Loucy (cell line): ENCODE measurements at regions not wholly inside any gene's neighbourhood (a gene's known extent, or its start where the extent isn't known, plus 50 kb on each side); places are given as distances from the start of the nearest gene placed in this dataset.

Source experiments
- EZH2phosphoT487 ChIP-seq: fragments of 200-600 bp; IDR thresholded peaks from 2 replicates; pipeline ENCODE4 v1.6.1; 2018; ENCODE audit warnings: antibody characterized with exemption, mild to moderate bottlenecking, moderate library complexity, borderline replicate concordance
- TF ChIP-seq, protein P1 (sequence below): fragments of 200-600 bp; sonication (generic); conservative IDR thresholded peaks from 2 replicates; pipeline ENCODE4 v1.5.1; 2014; ENCODE audit warnings: mild to moderate bottlenecking, antibody characterized with exemption, low read length

DNA sequence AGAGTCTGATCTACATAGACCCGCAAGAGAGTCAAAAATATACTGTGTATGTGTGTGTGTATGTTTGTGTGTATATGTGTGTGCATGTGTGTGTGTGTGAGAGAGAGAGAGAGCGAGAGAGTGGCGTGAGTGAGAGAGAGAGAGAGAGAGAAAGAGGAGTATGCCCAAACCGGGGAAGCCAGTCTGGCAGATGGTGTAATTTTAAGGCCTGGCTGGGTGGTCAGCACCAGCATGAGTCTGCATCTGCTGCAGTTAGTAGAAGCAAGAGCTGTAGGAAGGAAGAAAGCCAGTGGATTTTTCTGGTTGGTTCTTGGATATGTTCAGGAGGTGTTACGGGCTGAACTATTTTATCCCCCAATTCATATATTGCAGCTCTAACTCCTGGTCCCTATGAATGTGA, 75.2 kb downstream of the ACTBL2 start:
- TF ChIP-seq, protein P1, sequence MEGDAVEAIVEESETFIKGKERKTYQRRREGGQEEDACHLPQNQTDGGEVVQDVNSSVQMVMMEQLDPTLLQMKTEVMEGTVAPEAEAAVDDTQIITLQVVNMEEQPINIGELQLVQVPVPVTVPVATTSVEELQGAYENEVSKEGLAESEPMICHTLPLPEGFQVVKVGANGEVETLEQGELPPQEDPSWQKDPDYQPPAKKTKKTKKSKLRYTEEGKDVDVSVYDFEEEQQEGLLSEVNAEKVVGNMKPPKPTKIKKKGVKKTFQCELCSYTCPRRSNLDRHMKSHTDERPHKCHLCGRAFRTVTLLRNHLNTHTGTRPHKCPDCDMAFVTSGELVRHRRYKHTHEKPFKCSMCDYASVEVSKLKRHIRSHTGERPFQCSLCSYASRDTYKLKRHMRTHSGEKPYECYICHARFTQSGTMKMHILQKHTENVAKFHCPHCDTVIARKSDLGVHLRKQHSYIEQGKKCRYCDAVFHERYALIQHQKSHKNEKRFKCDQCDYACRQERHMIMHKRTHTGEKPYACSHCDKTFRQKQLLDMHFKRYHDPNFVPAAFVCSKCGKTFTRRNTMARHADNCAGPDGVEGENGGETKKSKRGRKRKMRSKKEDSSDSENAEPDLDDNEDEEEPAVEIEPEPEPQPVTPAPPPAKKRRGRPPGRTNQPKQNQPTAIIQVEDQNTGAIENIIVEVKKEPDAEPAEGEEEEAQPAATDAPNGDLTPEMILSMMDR, result no peak
- TF ChIP-seq EZH2phosphoT487, result no peak
